K562 (cell line): ENCODE measurements at regions not wholly inside any gene's neighbourhood (a gene's known extent, or its start where the extent isn't known, plus 50 kb on each side); places are given as distances from the start of the nearest gene placed in this dataset.

ENCODE experiments used
- ATAC-seq: fragments of 200-7000 bp; cut with Tn5 transposase; 3 replicates; pipeline ENCODE4 v1.9.1; 2020; ENCODE audit warnings: moderate library complexity
- BruUV-seq: library from RNA; stranded (reverse); fragments of 400-500 nt; replicated peaks from 2 replicates; lab custom pipeline; 2021; lab: Mats Ljungman, UMichigan
- CTCF ChIA-PET: fragments of 300-600 bp; formaldehyde crosslinking; extraction: SDS; loops from one replicate; lab custom pipeline; 2021; ENCODE audit warnings: low intra/inter-chr PET ratio; lab: Yijun Ruan, JAX
- POLR2A ChIA-PET: fragments of 300-600, 350-650 bp; sonication (Branson Sonifier 250); formaldehyde crosslinking; extraction: SDS; loops from one replicate; lab custom pipeline; 2021; ENCODE audit warnings: antibody characterized with exemption, inconsistent platforms; lab: Yijun Ruan, JAX
- DNase-seq, 4 experiments: peaks; one replicate each; pipeline versions ENCODE4 v3.0.0 to v3.0.0-alpha.2; 2011 to 2018; ENCODE audit warnings: low spot score in 3 of 4, mixed read lengths in 3 of 4; ENCODE audit errors: extremely low read depth in 1 of 4
- FAIRE-seq: peaks from 2 replicates; lab custom pipeline; 2011; peaks lifted over from hg19 to GRCh38; lab: Jason Lieb, UNC
- H2AFZ ChIP-seq: 2 replicates; pipeline ENCODE4 v1.6.0; 2011; ENCODE audit warnings: low read depth, low read length, control low read depth, inconsistent platforms
- H3K27ac ChIP-seq: fragments of 200-600 bp; 3 replicates; pipeline ENCODE4 v1.8.0; 2011; ENCODE audit warnings: low read depth, mild to moderate bottlenecking, control low read depth, inconsistent platforms, low read length, moderate library complexity, mixed read lengths; ENCODE audit errors: extremely low read depth
- H3K27me3 ChIP-seq, 2 experiments: fragments of 300-600 bp in 1 of 2; 2 replicates in 1 of 2; 3 replicates in 1 of 2; pipeline versions ENCODE4 v1.6.0 to v1.8.0; 2011; ENCODE audit warnings: inconsistent platforms in 2 of 2, low read length in 2 of 2, mild to moderate bottlenecking in 1 of 2, mixed read lengths in 1 of 2, moderate library complexity in 1 of 2; ENCODE audit not compliant: control insufficient read depth in 2 of 2, insufficient read depth in 2 of 2
- H3K36me3 ChIP-seq: fragments of 300-600 bp; 3 replicates; pipeline ENCODE4 v1.8.0; 2011; ENCODE audit warnings: mild to moderate bottlenecking, low read length, inconsistent platforms; ENCODE audit not compliant: control insufficient read depth, insufficient read depth
- H3K4me1 ChIP-seq, 2 experiments: fragments of 200-600 bp in 1 of 2; replicated peaks in 1 of 2; 2 replicates in 1 of 2; 3 replicates in 1 of 2; pipeline versions ENCODE4 v1.5.1 to v1.8.0; 2011; ENCODE audit warnings: inconsistent platforms in 2 of 2, low read length in 2 of 2, mild to moderate bottlenecking in 1 of 2, mixed read lengths in 1 of 2, moderate library complexity in 1 of 2; ENCODE audit not compliant: control insufficient read depth in 2 of 2, insufficient read depth in 2 of 2
- H3K4me2 ChIP-seq: 2 replicates; pipeline ENCODE4 v1.6.1; 2011; ENCODE audit warnings: low read length, control low read depth, inconsistent platforms, mixed read lengths; ENCODE audit not compliant: insufficient read depth
- H3K4me3 ChIP-seq: fragments of 200-600 bp; sonication (generic), shearing (Covaris generic); 2 replicates; pipeline ENCODE4 v1.5.1; 2016; ENCODE audit warnings: control low read depth, inconsistent platforms
- H3K79me2 ChIP-seq: fragments of 200-600 bp; 3 replicates; pipeline ENCODE4 v1.8.0; 2011; ENCODE audit warnings: low read length, inconsistent platforms; ENCODE audit not compliant: control insufficient read depth, insufficient read depth
- H3K9ac ChIP-seq, 2 experiments: 2 replicates each; pipeline versions ENCODE4 v1.6.0 to v1.6.1; 2011; ENCODE audit warnings: low read depth in 2 of 2, low read length in 2 of 2, control low read depth in 1 of 2, inconsistent platforms in 1 of 2, mild to moderate bottlenecking in 1 of 2, mixed read lengths in 1 of 2; ENCODE audit not compliant: insufficient read depth in 1 of 2
- H3K9me1 ChIP-seq: one replicate; pipeline ENCODE4 v1.6.0; 2011; ENCODE audit warnings: inconsistent platforms, mild to moderate bottlenecking, low read length, moderate library complexity; ENCODE audit not compliant: control insufficient read depth, insufficient read depth
- H3K9me3 ChIP-seq: replicated peaks from 2 replicates; pipeline ENCODE4 v1.5.1; 2011; ENCODE audit warnings: low read depth, low read length, inconsistent platforms; ENCODE audit not compliant: control insufficient read depth, insufficient read depth
- H4K20me1 ChIP-seq: replicated peaks from 2 replicates; pipeline ENCODE4 v1.6.1; 2011; ENCODE audit warnings: low read length, inconsistent platforms, mixed read lengths; ENCODE audit not compliant: control insufficient read depth, insufficient read depth
- BHLHE40 ChIP-seq: IDR thresholded peaks from 2 replicates; pipeline ENCODE4 v1.6.1; 2011; ENCODE audit warnings: low read length, improper control_type of control experiment
- CCAR2 ChIP-seq: fragments of 200-400 bp; formaldehyde crosslinking; IDR thresholded peaks from 2 replicates; pipeline ENCODE4 v1.6.1; 2017; ENCODE audit warnings: mild to moderate bottlenecking, low read depth, low read length
- ELF4 ChIP-seq: fragments of 450-650 bp; formaldehyde crosslinking; IDR thresholded peaks from 2 replicates; pipeline ENCODE4 v1.4.0; 2022; ENCODE audit warnings: missing genetic modification characterization
- FOXJ2 ChIP-seq: fragments of 200-800 bp; sonication (Bioruptor generic); IDR thresholded peaks from 2 replicates; pipeline ENCODE4 v1.6.1; 2016; ENCODE audit warnings: missing genetic modification characterization, missing compliant biosample characterization
- PRPF4 ChIP-seq: fragments of 200-400 bp; formaldehyde crosslinking; IDR thresholded peaks from one replicate; pipeline ENCODE4 v1.6.1; 2017; ENCODE audit warnings: low read length, low read depth, mild to moderate bottlenecking; ENCODE audit not compliant: insufficient read depth, poor library complexity, severe bottlenecking
- RBM14 ChIP-seq: fragments of 200-400 bp; formaldehyde crosslinking; IDR thresholded peaks from 2 replicates; pipeline ENCODE4 v1.6.1; 2018; ENCODE audit warnings: low read depth, mild to moderate bottlenecking, low read length, moderate library complexity, borderline replicate concordance; ENCODE audit not compliant: insufficient read depth
- TCF7L2 ChIP-seq: fragments of 150-350 bp; IDR thresholded peaks from 2 replicates; pipeline ENCODE4 v1.6.1; 2016; ENCODE audit warnings: low read depth, mild to moderate bottlenecking, low read length, moderate library complexity
- TEAD1 ChIP-seq, 2 experiments: fragments of 450-650 bp in 1 of 2; sonication (generic) in 1 of 2; formaldehyde crosslinking; IDR thresholded peaks; 2 replicates each; pipeline versions ENCODE4 v1.4.0 to v1.8.0; 2020 to 2022; ENCODE audit warnings: mild to moderate bottlenecking in 2 of 2, missing genetic modification reagents in 1 of 2
- WGBS: fragments of 100-300 bp; shearing (Covaris generic); methylation state at CpG from one replicate; pipeline ENCODE4 v1.1.6; 2016; ENCODE audit warnings: low coverage, mixed read lengths; ENCODE audit not compliant: insufficient coverage; ENCODE audit errors: missing lambda C conversion rate; 5-methylcytosine and 5-hydroxymethylcytosine counted together
- in situ Hi-C: fragments of 300-500 bp; cut with MboI; formaldehyde crosslinking; loops from 4 replicates; pipeline ENCODE4 v1.15.0; 2018; ENCODE audit warnings: inconsistent platforms, mixed read lengths
- intact Hi-C: fragments of 100-400 bp; cut with micrococcal nuclease; formaldehyde crosslinking; loops from 2 replicates; pipeline ENCODE4 v1.14.2; 2022
- TF ChIP-seq, protein P1 (sequence below): fragments of 450-650 bp; formaldehyde crosslinking; IDR thresholded peaks from 2 replicates; pipeline ENCODE4 v1.4.0; 2022; ENCODE audit warnings: missing genetic modification characterization
- TF ChIP-seq, protein P2 (sequence below): fragments of 450-650 bp; IDR thresholded peaks from 2 replicates; pipeline ENCODE4 v1.6.1; 2016; ENCODE audit warnings: low read depth
- TF ChIP-seq, protein P3 (sequence below): fragments of 450-650 bp; IDR thresholded peaks from 2 replicates; pipeline ENCODE4 v1.6.1; 2016; ENCODE audit warnings: mild to moderate bottlenecking

DNA sequence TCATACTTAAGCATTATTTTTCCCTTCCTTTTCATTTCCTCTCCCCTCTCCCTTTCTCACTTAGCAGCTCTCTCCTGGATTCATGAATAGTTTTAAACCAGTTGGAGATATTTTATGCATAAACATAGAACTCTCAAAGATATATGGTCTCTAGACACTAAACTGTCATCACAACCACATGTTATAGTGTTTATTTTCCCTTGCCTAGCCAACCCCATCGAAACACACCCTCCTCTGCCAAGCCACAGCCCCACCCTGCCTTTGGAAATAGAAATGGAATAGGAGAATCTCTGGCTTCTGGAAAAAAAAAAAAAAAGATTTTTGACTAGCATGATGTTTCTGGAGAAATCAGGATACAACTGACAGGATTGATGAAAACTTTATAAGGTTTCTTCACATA, 64.8 kb upstream of the RBPJ start:
- CTCF ChIA-PET = interaction anchor here (0.6 kb wide), 1 partner anchor 182 kb away, joined by 3 read pairs; no protein-coding TSS in a partner anchor
- intact Hi-C loops (no loop called here), in situ Hi-C loops (no loop called here)
- POLR2A ChIA-PET = no interaction called here
- H3K9me3 ChIP-seq = no peaks in the 10 kb centered on the region
- no peaks in the 10 kb centered on the region for H4K20me1 ChIP-seq
- no peaks in the 10 kb centered on the region for H3K79me2 ChIP-seq
- H3K9ac ChIP-seq = no peak overlapping the region
- H2AFZ ChIP-seq = no peak overlapping the region
- no peak overlapping the region for H3K4me2 ChIP-seq
- no peak overlapping the region for H3K4me3 ChIP-seq
- DNase-seq = no peak
- WGBS = 0% methylated on average over 1 of the region's 1 CpG
- no peaks in the 10 kb centered on the region for H3K36me3 ChIP-seq
- no peak overlapping the region for H3K27ac ChIP-seq
- no peak for FAIRE-seq
- no TSS peak for BruUV-seq
- no peak for ATAC-seq
- H3K4me1 ChIP-seq = no peaks in the 10 kb centered on the region
- H3K27me3 ChIP-seq = peaks cover 9 to 17% of the 10 kb centered on the region in 2 experiments; a peak in 3 of 5 replicates
- H3K9me1 ChIP-seq = no peaks in the 10 kb centered on the region
- TF ChIP-seq BHLHE40 (no peak), FOXJ2 (tag) (no peak), CCAR2 (no peak), ELF4 (CRISPR knock-in tag) (no peak), PRPF4 (no peak), TCF7L2 (no peak), RBM14 (no peak), TEAD1 (CRISPR knock-in tag; IDR thresholded peaks at IDR 0.05) (no peak)
- TF ChIP-seq, protein P1, sequence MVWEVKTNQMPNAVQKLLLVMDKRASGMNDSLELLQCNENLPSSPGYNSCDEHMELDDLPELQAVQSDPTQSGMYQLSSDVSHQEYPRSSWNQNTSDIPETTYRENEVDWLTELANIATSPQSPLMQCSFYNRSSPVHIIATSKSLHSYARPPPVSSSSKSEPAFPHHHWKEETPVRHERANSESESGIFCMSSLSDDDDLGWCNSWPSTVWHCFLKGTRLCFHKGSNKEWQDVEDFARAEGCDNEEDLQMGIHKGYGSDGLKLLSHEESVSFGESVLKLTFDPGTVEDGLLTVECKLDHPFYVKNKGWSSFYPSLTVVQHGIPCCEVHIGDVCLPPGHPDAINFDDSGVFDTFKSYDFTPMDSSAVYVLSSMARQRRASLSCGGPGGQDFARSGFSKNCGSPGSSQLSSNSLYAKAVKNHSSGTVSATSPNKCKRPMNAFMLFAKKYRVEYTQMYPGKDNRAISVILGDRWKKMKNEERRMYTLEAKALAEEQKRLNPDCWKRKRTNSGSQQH (CRISPR knock-in tag) = no peak
- TF ChIP-seq, protein P2, sequence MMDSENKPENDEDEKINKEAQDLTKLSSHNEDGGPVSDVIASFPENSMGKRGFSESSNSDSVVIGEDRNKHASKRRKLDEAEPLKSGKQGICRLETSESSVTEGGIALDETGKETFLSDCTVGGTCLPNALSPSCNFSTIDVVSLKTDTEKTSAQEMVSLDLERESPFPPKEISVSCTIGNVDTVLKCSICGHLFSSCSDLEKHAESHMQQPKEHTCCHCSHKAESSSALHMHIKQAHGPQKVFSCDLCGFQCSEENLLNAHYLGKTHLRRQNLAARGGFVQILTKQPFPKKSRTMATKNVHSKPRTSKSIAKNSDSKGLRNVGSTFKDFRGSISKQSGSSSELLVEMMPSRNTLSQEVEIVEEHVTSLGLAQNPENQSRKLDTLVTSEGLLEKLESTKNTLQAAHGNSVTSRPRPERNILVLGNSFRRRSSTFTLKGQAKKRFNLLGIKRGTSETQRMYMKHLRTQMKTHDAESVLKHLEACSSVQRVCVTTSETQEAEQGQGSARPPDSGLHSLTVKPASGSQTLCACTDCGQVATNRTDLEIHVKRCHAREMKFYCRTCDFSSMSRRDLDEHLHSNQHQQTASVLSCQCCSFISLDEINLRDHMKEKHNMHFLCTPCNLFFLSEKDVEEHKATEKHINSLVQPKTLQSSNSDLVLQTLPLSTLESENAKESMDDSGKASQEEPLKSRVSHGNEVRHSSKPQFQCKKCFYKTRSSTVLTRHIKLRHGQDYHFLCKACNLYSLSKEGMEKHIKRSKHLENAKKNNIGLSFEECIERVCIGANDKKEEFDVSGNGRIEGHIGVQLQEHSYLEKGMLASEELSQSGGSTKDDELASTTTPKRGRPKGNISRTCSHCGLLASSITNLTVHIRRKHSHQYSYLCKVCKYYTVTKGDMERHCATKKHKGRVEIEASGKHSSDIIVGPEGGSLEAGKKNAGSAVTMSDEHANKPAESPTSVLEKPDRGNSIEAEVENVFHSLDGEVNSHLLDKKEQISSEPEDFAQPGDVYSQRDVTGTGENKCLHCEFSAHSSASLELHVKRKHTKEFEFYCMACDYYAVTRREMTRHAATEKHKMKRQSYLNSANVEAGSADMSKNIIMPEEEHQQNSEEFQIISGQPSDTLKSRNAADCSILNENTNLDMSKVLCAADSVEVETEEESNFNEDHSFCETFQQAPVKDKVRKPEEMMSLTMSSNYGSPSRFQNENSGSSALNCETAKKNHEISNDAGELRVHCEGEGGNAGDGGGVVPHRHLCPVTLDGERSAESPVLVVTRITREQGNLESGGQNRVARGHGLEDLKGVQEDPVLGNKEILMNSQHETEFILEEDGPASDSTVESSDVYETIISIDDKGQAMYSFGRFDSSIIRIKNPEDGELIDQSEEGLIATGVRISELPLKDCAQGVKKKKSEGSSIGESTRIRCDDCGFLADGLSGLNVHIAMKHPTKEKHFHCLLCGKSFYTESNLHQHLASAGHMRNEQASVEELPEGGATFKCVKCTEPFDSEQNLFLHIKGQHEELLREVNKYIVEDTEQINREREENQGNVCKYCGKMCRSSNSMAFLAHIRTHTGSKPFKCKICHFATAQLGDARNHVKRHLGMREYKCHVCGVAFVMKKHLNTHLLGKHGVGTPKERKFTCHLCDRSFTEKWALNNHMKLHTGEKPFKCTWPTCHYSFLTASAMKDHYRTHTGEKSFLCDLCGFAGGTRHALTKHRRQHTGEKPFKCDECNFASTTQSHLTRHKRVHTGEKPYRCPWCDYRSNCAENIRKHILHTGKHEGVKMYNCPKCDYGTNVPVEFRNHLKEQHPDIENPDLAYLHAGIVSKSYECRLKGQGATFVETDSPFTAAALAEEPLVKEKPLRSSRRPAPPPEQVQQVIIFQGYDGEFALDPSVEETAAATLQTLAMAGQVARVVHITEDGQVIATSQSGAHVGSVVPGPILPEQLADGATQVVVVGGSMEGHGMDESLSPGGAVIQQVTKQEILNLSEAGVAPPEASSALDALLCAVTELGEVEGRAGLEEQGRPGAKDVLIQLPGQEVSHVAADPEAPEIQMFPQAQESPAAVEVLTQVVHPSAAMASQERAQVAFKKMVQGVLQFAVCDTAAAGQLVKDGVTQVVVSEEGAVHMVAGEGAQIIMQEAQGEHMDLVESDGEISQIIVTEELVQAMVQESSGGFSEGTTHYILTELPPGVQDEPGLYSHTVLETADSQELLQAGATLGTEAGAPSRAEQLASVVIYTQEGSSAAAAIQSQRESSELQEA = no peak
- TF ChIP-seq, protein P3, sequence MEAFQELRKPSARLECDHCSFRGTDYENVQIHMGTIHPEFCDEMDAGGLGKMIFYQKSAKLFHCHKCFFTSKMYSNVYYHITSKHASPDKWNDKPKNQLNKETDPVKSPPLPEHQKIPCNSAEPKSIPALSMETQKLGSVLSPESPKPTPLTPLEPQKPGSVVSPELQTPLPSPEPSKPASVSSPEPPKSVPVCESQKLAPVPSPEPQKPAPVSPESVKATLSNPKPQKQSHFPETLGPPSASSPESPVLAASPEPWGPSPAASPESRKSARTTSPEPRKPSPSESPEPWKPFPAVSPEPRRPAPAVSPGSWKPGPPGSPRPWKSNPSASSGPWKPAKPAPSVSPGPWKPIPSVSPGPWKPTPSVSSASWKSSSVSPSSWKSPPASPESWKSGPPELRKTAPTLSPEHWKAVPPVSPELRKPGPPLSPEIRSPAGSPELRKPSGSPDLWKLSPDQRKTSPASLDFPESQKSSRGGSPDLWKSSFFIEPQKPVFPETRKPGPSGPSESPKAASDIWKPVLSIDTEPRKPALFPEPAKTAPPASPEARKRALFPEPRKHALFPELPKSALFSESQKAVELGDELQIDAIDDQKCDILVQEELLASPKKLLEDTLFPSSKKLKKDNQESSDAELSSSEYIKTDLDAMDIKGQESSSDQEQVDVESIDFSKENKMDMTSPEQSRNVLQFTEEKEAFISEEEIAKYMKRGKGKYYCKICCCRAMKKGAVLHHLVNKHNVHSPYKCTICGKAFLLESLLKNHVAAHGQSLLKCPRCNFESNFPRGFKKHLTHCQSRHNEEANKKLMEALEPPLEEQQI = no peak
